A673 (cell line): ENCODE measurements at regions not wholly inside any gene's neighbourhood (a gene's known extent, or its start where the extent isn't known, plus 50 kb on each side); places are given as distances from the start of the nearest gene placed in this dataset.

Experiments
- BruUV-seq: library from RNA; stranded (reverse); fragments of 400-500 nt; replicated peaks from 2 replicates; lab custom pipeline; 2021; lab: Mats Ljungman, UMichigan
- CTCF ChIA-PET: fragments of 300-600 bp; sonication (Branson Sonifier 250); formaldehyde crosslinking; loops from one replicate; lab custom pipeline; 2022; ENCODE audit warnings: antibody characterized with exemption; lab: Charles Lee
- POLR2A ChIA-PET: fragments of 300-600 bp; sonication (Branson Sonifier 250); formaldehyde crosslinking; loops from one replicate; lab custom pipeline; 2022; ENCODE audit warnings: antibody characterized with exemption; ENCODE audit not compliant: low non-redundant PET; lab: Charles Lee
- DNase-seq: peaks from one replicate; pipeline ENCODE4 v3.0.0-alpha.2; 2015; ENCODE audit warnings: low spot score
- H3K27ac ChIP-seq: fragments of 200-600 bp; sonication (generic); 2 replicates; pipeline ENCODE4 v1.5.1; 2016; ENCODE audit warnings: mixed run types, low read depth, mild to moderate bottlenecking, mixed read lengths, antibody characterized with exemption, low read length; ENCODE audit not compliant: poor library complexity, severe bottlenecking
- H3K27me3 ChIP-seq: fragments of 200-600 bp; sonication (generic); replicated peaks from 2 replicates; pipeline ENCODE4 v1.6.1; 2017; ENCODE audit warnings: mixed run types, low read depth, mild to moderate bottlenecking, mixed read lengths, antibody characterized with exemption, low read length; ENCODE audit not compliant: insufficient read depth, poor library complexity
- H3K36me3 ChIP-seq: fragments of 200-600 bp; sonication (generic); 2 replicates; pipeline ENCODE4 v1.6.1; 2016; ENCODE audit warnings: mixed run types, mild to moderate bottlenecking, mixed read lengths, antibody characterized with exemption, low read length; ENCODE audit not compliant: insufficient read depth, poor library complexity, severe bottlenecking
- H3K4me1 ChIP-seq: fragments of 200-600 bp; sonication (generic); 2 replicates; pipeline ENCODE4 v1.6.1; 2017; ENCODE audit warnings: mixed run types, mild to moderate bottlenecking, mixed read lengths, antibody characterized with exemption, low read length; ENCODE audit not compliant: insufficient read depth, poor library complexity, severe bottlenecking
- H3K4me3 ChIP-seq: fragments of 200-600 bp; sonication (generic); 2 replicates; pipeline ENCODE4 v1.5.1; 2016; ENCODE audit warnings: low read depth, mixed run types, mild to moderate bottlenecking, mixed read lengths, low read length; ENCODE audit not compliant: poor library complexity, severe bottlenecking
- H3K9me3 ChIP-seq: fragments of 200-600 bp; sonication (generic); 2 replicates; pipeline ENCODE4 v1.6.1; 2016; ENCODE audit warnings: mixed run types, low read depth, mild to moderate bottlenecking, mixed read lengths, antibody characterized with exemption, low read length; ENCODE audit not compliant: poor library complexity, severe bottlenecking
- EZH2 ChIP-seq: fragments of 200-600 bp; sonication (generic); IDR thresholded peaks from 2 replicates; pipeline ENCODE4 v1.6.1; 2017; ENCODE audit warnings: borderline replicate concordance, low read depth, mild to moderate bottlenecking, mixed read lengths, antibody characterized with exemption, low read length; ENCODE audit not compliant: poor library complexity, severe bottlenecking
- intact Hi-C: fragments of 100-400 bp; cut with micrococcal nuclease; formaldehyde crosslinking; loops from one replicate; pipeline ENCODE4 v1.10.0; 2022; ENCODE audit not compliant: unreplicated experiment
- TF ChIP-seq, protein P1 (sequence below): fragments of 300-800, 200-600 bp; sonication (generic); conservative IDR thresholded peaks from 2 replicates; pipeline ENCODE4 v1.5.1; 2017; ENCODE audit warnings: low read depth, mild to moderate bottlenecking, antibody characterized with exemption, low read length, moderate library complexity, mixed read lengths

DNA sequence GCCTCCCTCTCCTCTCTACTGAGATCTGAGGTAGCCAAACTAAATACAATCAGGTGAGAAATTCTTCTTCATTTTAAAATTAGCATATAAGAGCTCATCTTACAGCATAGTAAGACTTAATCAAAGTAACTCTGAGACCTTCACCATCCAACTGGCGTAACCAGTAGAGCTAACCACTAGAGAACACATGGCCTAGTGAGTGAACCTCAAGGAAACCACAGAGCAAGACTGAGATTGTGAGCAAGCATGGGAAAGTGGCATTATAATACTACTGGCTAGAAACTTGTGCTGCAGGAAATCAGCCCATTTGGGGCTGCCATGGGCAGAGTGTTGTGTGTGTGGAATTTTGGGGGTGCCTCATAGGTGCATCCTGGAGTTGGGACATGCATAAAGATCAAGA lies 61.1 kb upstream of the SPHKAP start:
- Histone ChIP-seq H3K9me3 (no peaks in the 10 kb centered on the region), H3K4me1 (no peaks in the 10 kb centered on the region), H3K4me3 (no peak overlapping the region), H3K27ac (no peak overlapping the region), H3K36me3 (no peaks in the 10 kb centered on the region), H3K27me3 (no peaks in the 10 kb centered on the region)
- intact Hi-C loops, result no loop called here
- DNase-seq, result no peak
- TF ChIP-seq EZH2, result no peak
- TF ChIP-seq, protein P1, sequence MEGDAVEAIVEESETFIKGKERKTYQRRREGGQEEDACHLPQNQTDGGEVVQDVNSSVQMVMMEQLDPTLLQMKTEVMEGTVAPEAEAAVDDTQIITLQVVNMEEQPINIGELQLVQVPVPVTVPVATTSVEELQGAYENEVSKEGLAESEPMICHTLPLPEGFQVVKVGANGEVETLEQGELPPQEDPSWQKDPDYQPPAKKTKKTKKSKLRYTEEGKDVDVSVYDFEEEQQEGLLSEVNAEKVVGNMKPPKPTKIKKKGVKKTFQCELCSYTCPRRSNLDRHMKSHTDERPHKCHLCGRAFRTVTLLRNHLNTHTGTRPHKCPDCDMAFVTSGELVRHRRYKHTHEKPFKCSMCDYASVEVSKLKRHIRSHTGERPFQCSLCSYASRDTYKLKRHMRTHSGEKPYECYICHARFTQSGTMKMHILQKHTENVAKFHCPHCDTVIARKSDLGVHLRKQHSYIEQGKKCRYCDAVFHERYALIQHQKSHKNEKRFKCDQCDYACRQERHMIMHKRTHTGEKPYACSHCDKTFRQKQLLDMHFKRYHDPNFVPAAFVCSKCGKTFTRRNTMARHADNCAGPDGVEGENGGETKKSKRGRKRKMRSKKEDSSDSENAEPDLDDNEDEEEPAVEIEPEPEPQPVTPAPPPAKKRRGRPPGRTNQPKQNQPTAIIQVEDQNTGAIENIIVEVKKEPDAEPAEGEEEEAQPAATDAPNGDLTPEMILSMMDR, result no peak
- BruUV-seq, result no TSS peak
- ChIA-PET POLR2A (no interaction called here), CTCF (no interaction called here)

DNA sequence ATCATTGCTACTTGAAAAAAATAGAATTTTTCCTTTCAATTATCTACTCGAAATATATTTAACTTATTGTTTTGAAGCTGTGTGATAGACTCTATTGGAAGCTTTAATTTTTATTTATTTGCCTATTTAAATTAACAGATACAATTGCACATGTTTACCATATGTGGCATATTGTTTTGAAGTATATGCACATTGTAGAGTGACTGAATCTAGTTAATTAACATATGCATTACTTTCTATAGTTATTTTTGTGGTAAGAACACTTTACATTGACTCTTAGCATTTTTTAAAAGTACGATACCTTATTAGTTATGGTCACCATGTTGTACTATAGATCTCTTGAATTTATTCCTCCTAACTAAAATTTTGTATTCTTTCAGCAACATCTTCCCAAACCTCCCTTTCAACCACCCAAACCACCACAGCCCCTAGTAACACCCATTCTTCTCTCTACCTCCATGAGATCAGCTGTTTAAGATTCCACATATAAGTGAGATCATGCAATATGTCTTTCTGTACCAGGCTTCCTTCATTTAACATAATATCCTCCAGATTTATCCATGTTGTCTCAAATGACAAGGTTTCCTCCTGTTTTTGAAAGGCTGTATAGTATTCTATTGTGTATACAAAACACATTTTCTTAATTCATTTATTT lies 58.5 kb upstream of the SPHKAP start:
- no peak overlapping the region for H3K4me3 ChIP-seq
- intact Hi-C loops, result no loop called here
- H3K36me3 ChIP-seq, result no peaks in the 10 kb centered on the region
- no peaks in the 10 kb centered on the region for H3K4me1 ChIP-seq
- H3K27me3 ChIP-seq, result no peaks in the 10 kb centered on the region
- no peak for DNase-seq
- BruUV-seq, result no TSS peak
- POLR2A ChIA-PET, result no interaction called here
- no peak for TF ChIP-seq EZH2
- TF ChIP-seq, protein P1, result no peak
- CTCF ChIA-PET, result no interaction called here
- H3K9me3 ChIP-seq, result no peaks in the 10 kb centered on the region
- H3K27ac ChIP-seq, result no peak overlapping the region

DNA sequence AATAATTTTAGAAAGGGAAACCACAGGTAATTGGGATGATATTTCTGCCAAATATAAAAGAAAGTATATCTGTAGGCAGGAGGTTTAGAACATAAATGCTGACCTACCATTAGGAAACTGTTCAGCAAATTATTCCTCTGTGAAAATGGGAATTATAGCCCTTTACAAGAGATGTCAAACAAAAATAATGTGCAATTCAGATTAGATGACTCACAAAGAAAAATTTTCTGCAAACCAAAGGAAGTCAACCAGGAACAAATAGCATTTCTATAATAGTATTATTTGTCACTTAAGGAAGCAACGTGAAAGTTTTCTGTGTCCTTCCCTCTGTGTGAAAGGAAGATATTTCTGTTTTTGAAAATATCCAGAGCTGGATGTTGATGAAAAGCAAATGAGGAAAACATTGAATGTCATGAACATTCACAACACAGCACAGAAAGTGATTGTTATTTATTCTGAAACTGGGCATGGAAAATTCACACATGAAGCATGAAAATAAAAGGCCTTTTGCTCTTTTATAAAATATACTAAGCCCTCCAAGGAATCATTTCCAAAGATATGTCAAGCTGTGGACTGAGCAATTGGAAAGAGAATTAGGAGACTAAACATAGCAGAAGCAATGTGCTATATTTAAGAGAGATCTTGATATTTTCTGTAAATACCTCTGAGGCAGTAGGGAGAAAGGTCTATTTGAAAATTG lies 57.9 kb upstream of the SPHKAP start:
- Histone ChIP-seq H3K36me3 (no peaks in the 10 kb centered on the region), H3K27ac (no peak overlapping the region), H3K4me1 (no peaks in the 10 kb centered on the region), H3K4me3 (no peak overlapping the region), H3K27me3 (no peaks in the 10 kb centered on the region), H3K9me3 (no peaks in the 10 kb centered on the region)
- peak; percentile 10 for DNase-seq
- ChIA-PET POLR2A (no interaction called here), CTCF (no interaction called here)
- intact Hi-C loops, result no loop called here
- TF ChIP-seq EZH2, result no peak
- TF ChIP-seq, protein P1, result no peak
- BruUV-seq, result no TSS peak
